ENCODE measurements at regions not wholly inside any gene's neighbourhood (a gene's known extent, or its start where the extent isn't known, plus 50 kb on each side); places are given as distances from the start of the nearest gene placed in this dataset.

DNA sequence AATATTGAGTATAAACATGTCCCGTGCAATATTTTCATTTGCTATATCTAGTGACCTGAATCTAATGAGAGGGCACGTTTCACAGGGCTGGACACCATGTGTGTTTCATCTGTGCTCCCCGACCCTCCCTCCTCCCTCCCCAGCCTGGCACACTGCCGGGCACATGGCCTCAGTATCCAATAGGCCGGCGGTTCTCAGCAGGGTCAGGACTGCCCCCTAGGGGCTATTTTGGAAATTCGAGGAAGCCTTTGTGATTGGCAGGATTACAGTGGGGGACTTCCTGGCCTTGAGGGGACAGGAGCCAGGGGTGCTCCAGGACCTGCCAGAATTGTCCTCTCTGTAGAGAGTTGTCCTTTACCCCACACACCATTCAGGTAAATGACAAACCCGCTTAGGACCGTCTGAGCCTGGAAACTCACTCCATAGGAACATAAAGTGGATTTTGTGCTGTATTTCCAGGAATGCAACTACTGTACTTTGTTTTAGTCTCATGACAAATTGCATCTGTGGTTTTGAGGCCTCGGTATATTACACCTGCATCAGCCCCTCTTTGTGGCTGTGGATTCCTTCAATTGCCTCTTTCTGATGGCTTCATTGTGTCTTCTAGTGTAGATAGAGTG, 109.5 kb upstream of the SIM2 start (continued):
- TF ChIP-seq, protein P1, sequence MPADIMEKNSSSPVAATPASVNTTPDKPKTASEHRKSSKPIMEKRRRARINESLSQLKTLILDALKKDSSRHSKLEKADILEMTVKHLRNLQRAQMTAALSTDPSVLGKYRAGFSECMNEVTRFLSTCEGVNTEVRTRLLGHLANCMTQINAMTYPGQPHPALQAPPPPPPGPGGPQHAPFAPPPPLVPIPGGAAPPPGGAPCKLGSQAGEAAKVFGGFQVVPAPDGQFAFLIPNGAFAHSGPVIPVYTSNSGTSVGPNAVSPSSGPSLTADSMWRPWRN (IDR thresholded peaks at IDR 0.05; ENCODE audit: low read depth) = no peak
- no peak for TF ChIP-seq RFX5 (IDR thresholded peaks at IDR 0.05; ENCODE audit: low read depth, low read length)
- TF ChIP-seq ZC3H11A (IDR thresholded peaks at IDR 0.05; ENCODE audit: low read depth, low read length) = no peak
- peak; percentile 42; the same call in 1 of the 2 replicates for TF ChIP-seq KLF16 (IDR thresholded peaks at IDR 0.05)
- peak; percentile 39; the same call in 1 of the 2 replicates for TF ChIP-seq L3MBTL2 (IDR thresholded peaks at IDR 0.05)
- TF ChIP-seq KAT7 (CRISPR knock-in tag; IDR thresholded peaks at IDR 0.05; ENCODE audit: borderline replicate concordance) = no peak
- TF ChIP-seq TEAD4 (IDR thresholded peaks at IDR 0.05; ENCODE audit: low read length) = no peak
- TF ChIP-seq TEAD4 (CRISPR knock-in tag; IDR thresholded peaks at IDR 0.05; ENCODE audit: borderline replicate concordance) = no peak
- TF ChIP-seq, protein P2, sequence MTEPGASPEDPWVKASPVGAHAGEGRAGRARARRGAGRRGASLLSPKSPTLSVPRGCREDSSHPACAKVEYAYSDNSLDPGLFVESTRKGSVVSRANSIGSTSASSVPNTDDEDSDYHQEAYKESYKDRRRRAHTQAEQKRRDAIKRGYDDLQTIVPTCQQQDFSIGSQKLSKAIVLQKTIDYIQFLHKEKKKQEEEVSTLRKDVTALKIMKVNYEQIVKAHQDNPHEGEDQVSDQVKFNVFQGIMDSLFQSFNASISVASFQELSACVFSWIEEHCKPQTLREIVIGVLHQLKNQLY (CRISPR knock-in tag; conservative IDR thresholded peaks at IDR 0.05) = no peak
- TF ChIP-seq XRCC4 (IDR thresholded peaks at IDR 0.05; ENCODE audit: extremely low read depth, insufficient read depth, insufficient read length) = no peak
- no peak for TF ChIP-seq KDM1A (IDR thresholded peaks at IDR 0.05)
- no peak for TF ChIP-seq TEAD2 (tag; IDR thresholded peaks at IDR 0.05)
- TF ChIP-seq POLR2AphosphoS2 (IDR thresholded peaks at IDR 0.05; ENCODE audit: low read length) = no peak
